Islet precursor cell (in vitro differentiated cells): ENCODE measurements at regions not wholly inside any gene's neighbourhood (a gene's known extent, or its start where the extent isn't known, plus 50 kb on each side); places are given as distances from the start of the nearest gene placed in this dataset.
"Not testable (repeated sequence)": the region's sequence is repeated elsewhere in the genome, so short reads cannot be mapped to it uniquely, and the experiment has no call there.

ENCODE experiments used
- DNase-seq: peaks from one replicate; pipeline ENCODE4 v3.0.0-alpha.2; 2018

DNA sequence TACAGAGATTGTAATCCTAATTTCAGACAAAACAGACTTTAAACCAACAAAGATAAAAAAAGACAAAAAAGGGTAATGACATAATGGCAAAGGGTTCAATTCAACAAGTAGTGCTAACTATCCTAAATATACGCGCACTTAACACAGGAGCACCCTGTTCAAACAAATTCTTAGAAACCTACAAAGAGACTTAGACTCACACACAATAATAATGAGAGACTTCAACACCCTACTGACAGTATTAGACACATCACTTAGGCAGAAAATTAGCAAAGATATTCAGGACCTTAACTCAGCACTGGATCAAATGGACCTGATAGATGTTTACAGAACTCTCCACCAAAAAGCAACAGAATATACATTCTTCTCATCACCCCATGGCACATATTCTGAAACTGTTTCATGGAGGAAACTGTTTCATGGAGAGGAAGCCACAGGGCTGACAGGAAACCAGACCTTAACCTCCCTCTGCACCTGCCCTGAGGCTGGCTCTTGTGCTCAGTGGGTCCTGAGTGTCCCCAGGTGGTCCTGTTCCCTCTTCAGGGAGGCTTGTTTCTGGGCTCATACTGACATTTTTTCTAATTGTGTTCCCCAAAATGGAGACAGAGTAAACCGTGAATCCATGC is 54.7 kb downstream of the OR4M2 start:
- not testable (repeated sequence) for DNase-seq

DNA sequence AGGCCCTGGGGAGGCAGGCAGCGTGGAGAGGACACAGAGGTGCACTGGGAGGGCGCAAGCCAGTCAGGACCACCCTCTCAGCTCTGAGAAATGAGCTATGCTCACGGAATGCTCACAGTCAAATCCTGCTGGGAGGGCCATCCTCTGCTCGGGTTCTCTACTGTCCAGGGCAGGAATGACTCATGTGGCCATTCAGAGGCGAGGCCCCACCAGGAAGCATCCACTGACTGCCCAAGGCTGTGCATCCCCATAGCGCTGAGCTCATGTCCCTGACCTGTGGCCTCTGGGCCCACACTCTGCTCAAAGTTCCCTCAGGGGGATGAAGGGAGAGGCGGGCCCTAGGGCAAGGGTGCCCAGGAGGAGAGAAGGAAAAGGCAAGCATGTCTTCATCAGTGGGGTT is 57.2 kb downstream of the OR4M2 start:
- not testable (repeated sequence) for DNase-seq

DNA sequence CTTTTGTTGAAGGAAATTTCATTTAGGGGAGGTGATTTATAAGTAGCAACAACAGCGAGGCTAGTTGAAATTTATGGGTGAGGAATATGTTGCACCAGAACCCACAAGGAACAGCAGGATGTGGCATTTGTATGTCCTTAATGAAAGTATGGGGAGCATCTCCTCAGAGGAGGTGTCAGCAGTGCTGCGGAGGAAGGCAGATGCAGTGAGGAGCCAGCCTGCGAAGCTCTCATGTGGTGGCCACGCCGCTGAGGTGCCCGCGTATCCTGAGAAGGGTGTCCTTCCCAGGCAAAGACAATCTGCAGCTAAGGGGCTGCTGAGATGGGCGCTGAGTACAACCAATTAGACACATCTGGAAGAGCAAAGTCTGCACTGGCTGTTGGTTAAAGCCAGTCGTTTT is 60.8 kb downstream of the OR4M2 start:
- DNase-seq: not testable (repeated sequence)

DNA sequence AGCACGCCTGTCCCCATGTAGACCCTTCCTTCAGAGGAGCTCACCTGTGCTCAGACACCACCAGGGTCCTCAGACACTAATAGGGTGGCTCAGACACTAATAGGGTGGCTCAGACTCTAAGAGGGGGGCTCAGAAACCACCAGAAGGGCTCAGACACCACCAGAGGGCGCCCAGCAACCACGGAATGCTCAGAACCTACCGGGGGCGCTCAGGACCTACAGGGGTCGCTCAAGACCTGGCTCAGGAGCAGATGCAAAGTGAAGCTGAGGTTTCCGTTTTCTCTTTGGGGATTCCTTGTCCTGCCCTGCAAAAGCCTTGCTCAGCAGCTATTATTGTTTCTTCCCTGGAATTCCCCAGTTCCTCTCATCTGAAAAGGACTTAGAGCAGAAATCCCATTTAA is 67.8 kb downstream of the OR4M2 start:
- not testable (repeated sequence) for DNase-seq

DNA sequence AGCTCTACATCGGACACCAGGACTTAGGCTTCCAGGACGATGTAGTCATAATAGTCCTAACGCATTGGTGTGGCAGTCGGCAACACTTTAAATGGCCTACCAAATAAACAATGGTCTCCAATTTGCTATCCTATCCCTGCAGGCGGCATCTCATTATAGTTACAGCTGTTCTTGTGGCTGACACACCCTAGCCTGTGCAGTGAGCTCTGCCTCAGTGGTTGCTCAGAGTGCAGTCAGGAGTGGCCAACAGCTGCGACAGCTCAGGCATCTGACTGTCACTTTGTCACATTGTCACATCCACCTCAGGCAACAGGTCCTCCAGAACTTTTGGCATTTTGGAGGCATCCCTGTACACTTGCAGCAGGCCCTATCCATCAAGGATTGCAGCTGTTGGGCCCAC is 77.9 kb downstream of the OR4M2 start:
- not testable (repeated sequence) for DNase-seq

DNA sequence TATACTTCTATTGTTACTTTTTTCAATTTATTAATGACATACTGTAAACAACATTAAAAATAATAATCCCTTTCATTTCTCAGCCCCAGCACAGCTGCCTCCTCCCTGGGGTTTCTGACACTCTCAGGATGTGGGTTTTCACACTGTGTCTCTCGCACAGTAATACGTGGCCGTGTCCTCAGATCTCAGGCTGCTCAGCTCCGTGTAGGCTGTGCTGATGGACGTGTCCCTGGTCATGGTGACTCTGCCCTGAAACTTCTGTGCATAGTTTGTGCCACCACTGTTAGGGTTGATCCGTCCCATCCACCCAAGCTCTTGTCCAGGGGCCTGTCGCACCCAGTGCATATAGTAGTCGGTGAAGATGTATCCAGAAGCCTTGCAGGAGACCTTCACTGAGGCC is 80.0 kb downstream of the OR4M2 start:
- not testable (repeated sequence) for DNase-seq

DNA sequence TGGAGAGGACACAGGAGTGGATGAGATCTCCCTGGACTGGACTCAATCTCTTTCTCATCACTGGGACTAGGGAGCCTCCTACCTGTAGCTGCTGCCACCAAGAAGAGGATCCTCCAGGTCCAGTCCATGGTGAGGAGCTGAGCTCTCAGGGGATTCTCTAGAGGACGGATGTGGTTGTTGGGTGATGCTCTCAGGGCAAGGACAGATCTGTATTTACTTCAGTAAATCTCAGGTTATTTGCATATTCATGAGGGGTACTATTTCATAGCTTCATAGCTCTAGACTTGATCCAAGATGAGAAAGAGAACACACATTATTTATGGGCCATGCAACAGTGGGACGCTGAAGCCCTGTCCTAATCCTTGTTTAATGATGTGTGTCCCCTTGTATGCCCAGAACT is 80.4 kb downstream of the OR4M2 start:
- not testable (repeated sequence) for DNase-seq

DNA sequence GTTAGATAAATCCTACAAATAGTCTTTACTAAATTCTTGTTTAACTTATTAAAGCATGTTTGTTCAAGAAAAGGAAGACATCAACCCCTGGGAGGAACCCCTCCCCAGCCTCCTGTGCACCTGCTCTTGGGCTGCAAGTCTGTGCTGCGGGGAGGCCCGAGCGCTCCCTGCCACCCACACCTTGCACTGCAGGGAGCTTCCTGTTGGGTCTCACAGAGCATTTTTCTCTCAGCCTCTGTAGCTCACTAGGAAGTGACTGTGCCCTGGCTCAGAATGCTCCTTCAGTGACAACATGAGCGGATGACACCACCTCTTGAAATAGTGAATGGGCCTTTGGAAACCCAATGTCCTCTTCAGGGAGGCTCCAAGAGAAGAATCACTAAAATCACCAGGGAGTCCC is 81.1 kb downstream of the OR4M2 start:
- not testable (repeated sequence) for DNase-seq

DNA sequence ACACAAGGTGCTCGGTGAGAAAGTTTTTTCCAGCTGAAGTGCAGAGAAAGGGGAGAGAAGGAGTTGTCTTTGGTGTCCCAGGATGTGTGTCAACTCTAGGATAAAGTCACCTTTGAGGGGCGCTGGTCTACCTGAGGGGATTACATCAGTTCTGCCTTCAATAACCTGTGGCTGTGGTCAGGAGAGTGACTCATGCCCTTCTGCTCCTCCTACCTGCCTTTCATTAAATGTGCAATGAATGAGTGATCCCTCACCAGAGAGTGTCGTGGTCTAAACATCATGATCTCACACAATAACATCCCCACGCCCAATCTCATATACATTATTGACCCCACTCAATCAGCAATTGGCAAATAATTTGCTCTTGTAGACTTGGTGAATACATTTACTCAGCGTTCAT is 83.4 kb downstream of the OR4M2 start:
- DNase-seq: not testable (repeated sequence)

DNA sequence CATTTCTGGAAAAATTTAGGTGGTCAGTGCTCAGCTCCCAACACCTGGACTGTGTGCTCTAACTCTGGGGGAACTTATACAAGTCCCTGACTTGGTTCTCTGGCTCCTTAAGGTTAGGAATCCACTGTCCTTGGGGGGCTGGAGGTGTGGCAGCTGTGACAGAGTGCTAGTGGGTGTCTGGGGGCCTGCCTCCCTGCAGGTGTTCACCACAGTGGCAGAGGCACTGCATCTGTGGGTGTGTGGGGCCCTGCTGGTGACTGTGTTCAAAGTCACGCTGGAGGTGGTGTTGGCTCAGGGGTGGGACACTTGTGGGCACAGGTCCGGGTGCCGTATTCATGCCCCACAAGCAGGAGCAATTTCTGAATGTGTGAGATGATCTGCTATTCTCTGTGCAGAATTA is 87.2 kb downstream of the OR4M2 start:
- DNase-seq: not testable (repeated sequence)

DNA sequence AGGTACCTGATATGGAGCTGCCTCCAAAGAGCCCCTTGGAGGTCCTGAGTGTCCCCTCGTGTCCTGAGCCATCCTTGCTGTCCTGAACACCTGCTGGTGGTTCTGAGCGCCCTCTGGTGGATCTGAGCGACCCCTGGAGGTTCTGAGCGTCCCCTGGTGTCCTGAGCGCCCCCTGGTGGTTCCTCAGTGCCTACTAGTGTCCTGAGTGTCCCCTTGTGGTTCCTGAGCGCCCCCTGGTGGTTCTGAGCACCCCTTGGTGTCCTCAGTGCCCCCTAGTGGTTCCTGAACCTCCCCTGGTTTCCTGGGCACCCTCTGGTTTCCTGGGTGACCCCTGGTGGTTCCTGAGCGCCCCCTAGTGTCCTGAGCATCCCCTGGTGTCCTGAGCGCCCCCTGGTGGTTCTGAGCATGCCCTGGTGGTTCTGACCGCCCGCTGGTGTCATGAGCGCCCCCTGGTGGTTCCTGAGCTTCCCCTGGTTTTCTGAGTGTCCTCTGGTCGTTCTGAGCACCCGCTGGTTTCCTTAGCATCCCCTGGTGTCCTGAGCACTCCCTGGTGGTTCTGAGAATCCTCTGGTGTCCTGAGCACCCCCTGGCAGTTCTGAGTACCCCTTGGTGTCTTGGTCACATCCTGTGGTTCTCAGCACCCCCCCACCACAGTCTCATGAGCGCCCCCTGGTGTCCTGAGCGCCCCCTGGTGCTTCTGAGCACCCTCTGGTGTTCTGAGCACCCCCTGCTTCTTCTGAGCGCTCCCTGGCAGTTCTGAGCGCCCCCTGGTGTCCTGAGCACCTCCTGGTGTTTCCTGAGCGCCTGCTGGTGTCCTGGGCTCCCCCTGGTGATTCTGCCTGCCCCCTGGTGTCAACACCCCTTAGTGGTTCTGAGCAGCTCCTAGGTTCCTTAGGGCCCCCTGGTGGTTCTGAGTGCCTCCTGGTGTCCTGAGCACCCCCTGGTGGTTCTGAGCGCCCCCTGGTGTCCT is 93.0 kb downstream of the OR4M2 start:
- DNase-seq: not testable (repeated sequence)

DNA sequence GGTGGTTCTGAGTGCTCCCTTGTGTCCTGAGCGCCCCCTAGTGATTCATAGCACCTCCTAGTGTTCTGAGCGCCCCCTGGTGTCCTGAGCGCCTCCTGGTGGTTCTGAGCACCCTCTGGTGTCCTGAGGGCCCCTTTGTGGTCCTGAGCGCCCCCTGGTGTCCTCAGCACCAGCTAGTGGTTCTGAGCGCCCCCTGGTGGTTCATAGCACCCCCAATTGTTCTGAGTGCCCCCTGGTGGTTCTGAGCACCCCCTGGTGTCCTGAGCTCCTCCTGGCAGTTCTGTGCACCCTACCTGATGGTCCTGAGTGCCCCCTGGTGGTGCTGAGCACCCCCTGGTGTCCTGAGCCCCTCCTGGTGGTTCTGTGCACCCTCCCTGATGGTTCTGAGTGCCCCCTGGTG is 93.8 kb downstream of the OR4M2 start:
- DNase-seq: not testable (repeated sequence)

DNA sequence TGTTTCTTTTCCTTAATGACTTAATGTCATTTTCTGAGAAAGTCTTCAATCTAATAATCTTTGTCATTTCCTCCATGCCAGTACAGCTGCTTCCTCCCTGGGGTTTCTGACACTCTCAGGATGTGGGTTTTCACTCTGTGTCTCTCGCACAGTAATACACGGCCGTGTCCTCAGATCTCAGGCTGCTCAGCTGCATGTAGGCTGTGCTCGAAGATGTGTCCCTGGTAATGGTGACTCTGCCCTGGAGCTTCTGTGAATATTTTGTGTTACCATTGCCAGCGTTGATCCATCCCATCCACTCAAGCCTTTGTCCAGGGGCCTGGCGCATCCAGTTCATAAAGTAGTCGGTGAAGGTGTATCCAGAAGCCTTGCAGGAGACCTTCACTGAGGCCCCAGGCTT is 97.6 kb downstream of the OR4M2 start:
- DNase-seq: not testable (repeated sequence)

DNA sequence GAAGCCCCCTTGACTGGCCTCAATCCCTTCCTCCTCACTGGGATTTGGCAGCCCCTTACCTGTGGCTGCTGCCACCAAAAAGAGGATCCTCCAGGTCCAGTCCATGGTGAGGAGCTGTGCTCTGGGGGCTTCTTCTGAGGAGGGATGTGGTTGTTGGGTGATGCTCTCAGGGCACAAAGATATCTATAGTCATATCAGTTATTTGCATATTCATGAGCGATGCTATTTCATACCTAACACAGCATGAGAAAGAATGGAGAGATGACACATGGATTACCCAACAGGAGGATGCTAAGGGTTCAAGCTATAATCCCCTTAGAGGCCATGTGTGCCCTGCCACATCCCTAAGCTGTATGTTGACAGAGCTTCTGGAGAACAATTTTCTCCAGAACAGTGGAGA is 98.1 kb downstream of the OR4M2 start:
- not testable (repeated sequence) for DNase-seq

DNA sequence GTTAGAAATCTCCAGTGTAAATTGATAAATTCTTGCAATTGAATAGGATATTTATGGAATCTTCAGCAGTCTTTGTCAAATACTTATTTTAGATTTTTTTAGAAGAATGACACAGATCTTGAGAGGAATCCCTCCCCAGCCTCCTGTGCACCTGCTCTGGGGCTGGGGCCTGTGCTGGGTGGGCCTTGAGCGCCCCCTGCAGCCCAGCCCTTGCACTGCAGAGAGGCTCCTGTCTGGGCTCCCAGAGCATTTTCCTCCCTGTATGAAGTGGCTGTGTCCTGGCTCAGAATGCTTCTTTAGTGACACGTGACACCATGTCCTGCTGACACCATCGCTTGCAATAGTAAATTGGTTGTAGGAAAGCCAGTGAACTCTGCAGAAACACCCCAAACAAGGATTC is 98.7 kb downstream of the OR4M2 start:
- not testable (repeated sequence) for DNase-seq

DNA sequence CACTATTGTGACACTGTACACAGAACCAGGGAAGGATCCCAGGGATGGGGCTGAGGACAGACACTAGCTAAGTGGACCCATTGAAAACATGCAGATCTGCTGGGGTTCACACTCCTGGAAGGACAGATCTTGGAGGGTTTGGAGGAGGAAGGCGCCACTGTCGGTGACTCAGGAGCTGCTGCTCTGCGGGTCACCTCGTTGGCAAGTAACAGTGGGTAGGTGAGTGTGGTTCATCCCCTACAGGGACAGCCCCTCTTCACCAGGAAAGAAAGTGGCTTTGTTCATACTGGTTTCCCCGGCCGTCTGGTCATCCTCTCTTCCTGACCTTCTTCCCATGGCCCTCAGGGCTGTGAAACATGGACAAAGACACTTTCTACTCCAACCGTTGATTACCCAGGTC is 100.3 kb downstream of the OR4M2 start:
- DNase-seq: not testable (repeated sequence)

DNA sequence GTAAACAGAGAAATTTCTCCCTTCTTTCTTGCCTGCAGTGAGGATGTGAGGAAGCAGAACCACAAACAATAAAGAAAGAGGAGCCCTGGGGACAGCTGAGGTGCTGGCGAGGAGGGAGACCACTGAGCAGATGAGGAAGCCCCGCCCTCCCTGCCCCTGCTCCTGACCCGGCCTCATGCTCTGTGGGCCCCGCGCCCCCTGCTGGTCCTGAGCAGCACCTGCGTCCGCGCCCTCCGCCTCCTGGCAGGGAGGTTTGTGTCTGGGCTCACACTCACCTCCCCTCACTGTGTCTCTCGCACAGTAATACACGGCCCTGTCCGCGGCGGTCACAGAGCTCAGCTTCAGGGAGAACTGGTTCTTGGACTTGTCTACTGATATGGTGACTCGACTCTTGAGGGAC is 104.4 kb downstream of the OR4M2 start:
- DNase-seq: not testable (repeated sequence)

DNA sequence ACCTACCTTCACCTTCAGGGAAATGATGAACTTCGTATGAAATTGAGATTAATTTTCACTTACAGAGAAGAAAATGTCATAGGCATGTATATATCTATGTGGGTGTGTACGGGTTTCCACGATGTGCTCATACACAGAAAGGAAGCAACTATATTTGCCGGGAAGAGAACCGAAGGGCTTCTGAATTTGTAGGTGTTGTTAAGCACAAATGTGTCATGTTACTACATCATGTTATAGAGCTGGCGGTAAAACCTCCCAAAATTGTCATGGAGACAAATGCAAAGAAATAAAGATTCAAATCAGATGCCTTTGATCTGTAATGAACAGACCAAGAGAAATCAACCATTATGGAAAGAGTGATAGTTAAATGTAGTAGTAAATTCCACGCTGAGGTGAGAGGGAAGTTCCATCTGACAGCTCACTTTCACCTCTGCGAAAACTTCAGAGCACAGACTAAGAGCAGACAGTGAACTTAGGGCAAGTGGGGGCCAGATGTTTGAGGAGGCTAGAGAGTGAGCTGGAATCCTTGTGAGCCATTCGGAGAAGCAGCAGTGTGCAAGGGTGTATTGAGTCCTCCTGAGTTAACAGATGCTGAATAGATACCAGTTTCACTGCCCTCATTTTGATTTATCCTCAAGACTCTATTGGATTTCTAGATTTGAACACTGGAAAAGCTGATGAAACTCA is 106.7 kb downstream of the OR4M2 start:
- not testable (repeated sequence) for DNase-seq

DNA sequence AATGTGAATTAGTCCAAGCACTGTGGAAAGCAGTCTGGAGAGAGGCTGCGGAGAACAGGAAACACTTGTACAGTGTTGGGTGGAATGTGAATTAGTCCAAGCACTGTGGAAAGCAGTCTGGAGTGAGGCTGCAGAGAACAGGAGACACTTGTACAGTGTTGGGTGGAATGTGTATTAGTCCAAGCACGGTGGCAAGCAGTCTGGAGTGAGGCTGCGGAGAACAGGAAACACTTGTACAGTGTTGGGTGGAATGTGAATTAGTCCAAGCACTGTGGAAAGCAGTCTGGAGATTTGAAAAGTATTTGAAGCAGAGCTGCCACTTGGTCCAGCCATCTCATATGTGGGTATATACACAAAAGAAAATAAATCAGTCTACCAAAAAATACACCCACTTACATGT is 111.5 kb downstream of the OR4M2 start:
- not testable (repeated sequence) for DNase-seq

DNA sequence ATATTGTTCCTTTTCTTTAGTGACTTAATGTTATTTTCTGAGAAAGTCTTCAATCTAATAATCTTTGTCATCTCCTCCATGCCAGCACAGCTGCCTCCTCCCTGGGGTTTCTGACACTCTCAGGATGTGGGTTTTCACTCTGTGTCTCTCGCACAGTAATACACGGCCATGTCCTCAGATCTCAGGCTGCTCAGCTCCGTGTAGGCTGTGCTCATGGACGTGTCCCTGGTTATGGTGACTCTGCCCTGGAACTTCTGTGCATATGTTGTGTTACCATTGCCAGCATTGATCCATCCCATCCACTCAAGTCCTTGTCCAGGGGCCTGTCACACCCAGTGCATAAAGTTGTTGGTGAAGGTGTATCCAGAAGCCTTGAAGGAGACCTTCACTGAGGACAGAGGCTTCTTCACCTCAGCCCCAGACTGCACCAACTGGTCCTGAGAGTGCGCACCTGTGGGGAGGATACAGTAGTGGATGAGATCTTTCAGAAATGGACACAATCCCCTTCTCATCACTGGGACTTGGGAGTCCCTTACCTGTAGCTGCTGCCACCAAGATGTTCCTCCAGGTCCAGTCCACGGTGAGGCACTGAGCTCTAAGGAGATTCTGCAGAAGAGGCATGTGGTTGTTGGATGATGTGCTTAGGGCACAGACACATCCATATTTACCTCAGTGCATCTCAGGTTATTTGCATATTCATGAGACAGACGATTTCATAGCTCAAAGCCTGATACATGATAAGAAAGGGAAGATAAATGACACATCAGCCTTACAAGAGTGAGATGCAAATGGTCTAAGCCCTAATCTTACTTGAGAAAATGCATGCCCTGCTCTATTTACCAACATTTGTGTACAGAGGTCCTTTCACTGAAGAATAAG is 114.7 kb downstream of the OR4M2 start:
- not testable (repeated sequence) for DNase-seq

DNA sequence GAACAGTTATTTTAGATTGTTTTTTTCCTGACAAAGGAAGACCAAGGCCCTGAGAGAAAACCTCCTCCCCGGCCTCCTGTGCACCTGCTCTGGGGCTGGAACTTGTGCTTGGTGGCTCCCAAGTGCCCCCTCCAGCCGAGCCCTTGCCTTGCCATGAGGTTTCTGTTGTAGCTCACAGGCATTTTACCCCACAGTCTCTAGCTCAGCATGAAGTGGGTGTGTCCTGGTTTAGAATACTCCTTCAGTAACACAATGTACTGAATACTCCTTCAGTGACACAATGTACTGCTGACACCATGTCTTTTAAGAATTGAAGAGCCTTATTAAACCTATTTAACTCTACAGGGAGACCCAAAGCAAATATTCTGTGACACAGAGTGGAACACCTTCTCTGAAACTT is 116.1 kb downstream of the OR4M2 start:
- not testable (repeated sequence) for DNase-seq

DNA sequence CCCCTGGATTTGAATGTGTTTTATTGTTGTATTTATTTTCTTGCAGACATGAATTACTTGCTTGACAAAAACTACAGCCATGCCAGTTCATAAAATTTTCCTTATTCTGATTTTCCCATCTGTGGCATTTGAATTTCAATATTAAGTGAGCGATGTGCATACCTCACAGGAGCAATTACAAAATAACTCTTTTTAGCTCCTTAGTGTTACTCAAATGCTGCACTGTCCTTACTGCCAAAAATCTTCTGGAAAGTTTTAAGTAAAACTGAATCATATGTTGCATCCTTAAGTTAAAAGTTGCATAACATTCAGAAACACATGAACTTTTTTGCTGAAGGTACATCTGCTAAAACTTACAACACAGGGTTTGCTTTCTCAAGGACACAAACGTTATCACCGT is 120.1 kb downstream of the OR4M2 start:
- not testable (repeated sequence) for DNase-seq
